ENCODE measurements at regions not wholly inside any gene's neighbourhood (a gene's known extent, or its start where the extent isn't known, plus 50 kb on each side); places are given as distances from the start of the nearest gene placed in this dataset.
"Not testable (repeated sequence)": the region's sequence is repeated elsewhere in the genome, so short reads cannot be mapped to it uniquely, and the experiment has no call there.

GRCh38 chr4:187908731-187909130, 86.8 kb upstream of the ZFP42 start:
- Histone ChIP-seq H3K9me3 (ENCODE audit: control insufficient read depth in 2 of 3, insufficient read depth in 1 of 3, low read length in 3 of 3) (peaks cover 0 to 3% (median 0%) of the 10 kb centered on the region in 3 donors), H3K9ac (ENCODE audit: low read length in 3 of 3) (no peak overlapping the region), H3K27ac (ENCODE audit: low read depth in 2 of 2, low read length in 2 of 2) (no peak overlapping the region), H3K27me3 (ENCODE audit: control insufficient read depth, insufficient read depth, low read length) (no peaks in the 10 kb centered on the region), H3K36me3 (ENCODE audit: control insufficient read depth in 2 of 3, insufficient read depth in 3 of 3, low read length in 3 of 3) (no peaks in the 10 kb centered on the region), H3K4me3 (ENCODE audit: low read length in 3 of 3) (no peak overlapping the region), H3K4me1 (ENCODE audit: control insufficient read depth in 2 of 3, insufficient read depth in 2 of 3, low read depth in 1 of 3, low read length in 3 of 3) (no peaks in the 10 kb centered on the region)
- no peak for TF ChIP-seq CTCF (IDR thresholded peaks at IDR 0.05; ENCODE audit: borderline replicate concordance, extremely low read depth, insufficient read depth)
- FAIRE-seq (no peak), DNase-seq (no peak)
- intact Hi-C loops (cut with DNase I) = no loop called here

GRCh38 chr4:187910741-187911140, 84.8 kb upstream of the ZFP42 start:
- no peak overlapping the region for H3K27ac ChIP-seq (ENCODE audit: low read depth in 2 of 2, low read length in 2 of 2)
- no peak for TF ChIP-seq CTCF (IDR thresholded peaks at IDR 0.05; ENCODE audit: borderline replicate concordance, extremely low read depth, insufficient read depth)
- no peak for DNase-seq
- H3K36me3 ChIP-seq (ENCODE audit: control insufficient read depth in 2 of 3, insufficient read depth in 3 of 3, low read length in 3 of 3) = no peaks in the 10 kb centered on the region
- intact Hi-C loops (cut with DNase I) = no loop called here
- H3K4me1 ChIP-seq (ENCODE audit: control insufficient read depth in 2 of 3, insufficient read depth in 2 of 3, low read depth in 1 of 3, low read length in 3 of 3) = no peaks in the 10 kb centered on the region
- H3K4me3 ChIP-seq (ENCODE audit: low read length in 3 of 3) = no peak overlapping the region
- H3K27me3 ChIP-seq (ENCODE audit: control insufficient read depth, insufficient read depth, low read length) = no peaks in the 10 kb centered on the region
- no peak overlapping the region for H3K9ac ChIP-seq (ENCODE audit: low read length in 3 of 3)
- no peak for FAIRE-seq
- peaks cover 0 to 3% (median 0%) of the 10 kb centered on the region in 3 donors for H3K9me3 ChIP-seq (ENCODE audit: control insufficient read depth in 2 of 3, insufficient read depth in 1 of 3, low read length in 3 of 3)

- H3K36me3 ChIP-seq (ENCODE audit: control insufficient read depth in 2 of 3, insufficient read depth in 3 of 3, low read length in 3 of 3); H3K27me3 ChIP-seq (ENCODE audit: control insufficient read depth, insufficient read depth, low read length); H3K4me1 ChIP-seq (ENCODE audit: control insufficient read depth in 2 of 3, insufficient read depth in 2 of 3, low read depth in 1 of 3, low read length in 3 of 3); H3K9me3 ChIP-seq (ENCODE audit: control insufficient read depth in 2 of 3, insufficient read depth in 1 of 3, low read length in 3 of 3); DNase-seq; H3K9ac ChIP-seq (ENCODE audit: low read length in 3 of 3); H3K27ac ChIP-seq (ENCODE audit: low read depth in 2 of 2, low read length in 2 of 2); FAIRE-seq; H3K4me3 ChIP-seq (ENCODE audit: low read length in 3 of 3); intact Hi-C loops (cut with DNase I): not testable (repeated sequence)
These were observed 80.2 kb upstream of the ZFP42 start for GRCh38 chr4:187915406-187915805.

GRCh38 chr4:187919966-187920365, 75.6 kb upstream of the ZFP42 start:
- no peaks in the 10 kb centered on the region for H3K4me1 ChIP-seq (ENCODE audit: control insufficient read depth in 2 of 3, insufficient read depth in 2 of 3, low read depth in 1 of 3, low read length in 3 of 3)
- DNase-seq (no peak), FAIRE-seq (no peak)
- intact Hi-C loops (cut with DNase I) = no loop called here
- H3K4me3 ChIP-seq (ENCODE audit: low read length in 3 of 3) = no peak overlapping the region
- H3K9me3 ChIP-seq (ENCODE audit: control insufficient read depth in 2 of 3, insufficient read depth in 1 of 3, low read length in 3 of 3) = no peaks in the 10 kb centered on the region
- no peak overlapping the region for H3K27ac ChIP-seq (ENCODE audit: low read depth in 2 of 2, low read length in 2 of 2)
- H3K36me3 ChIP-seq (ENCODE audit: control insufficient read depth in 2 of 3, insufficient read depth in 3 of 3, low read length in 3 of 3) = no peaks in the 10 kb centered on the region
- no peak for TF ChIP-seq CTCF (IDR thresholded peaks at IDR 0.05; ENCODE audit: borderline replicate concordance, extremely low read depth, insufficient read depth)
- no peak overlapping the region for H3K9ac ChIP-seq (ENCODE audit: low read length in 3 of 3)
- H3K27me3 ChIP-seq (ENCODE audit: control insufficient read depth, insufficient read depth, low read length) = no peaks in the 10 kb centered on the region

Measured in kidney (tissue), 13 donors.